ENCODE measurements at regions not wholly inside any gene's neighbourhood (a gene's known extent, or its start where the extent isn't known, plus 50 kb on each side); places are given as distances from the start of the nearest gene placed in this dataset.
"Not testable (repeated sequence)": the region's sequence is repeated elsewhere in the genome, so short reads cannot be mapped to it uniquely, and the experiment has no call there.

GRCh38 chr2:16059393-16060016 is 119.2 kb downstream of the MYCN start:
- Histone ChIP-seq H3K4me1 (ENCODE audit: insufficient read depth, low read length) (peaks cover 8% of the 10 kb centered on the region), H3K4me3 (ENCODE audit: low read length) (no peak overlapping the region), H3K9me3 (ENCODE audit: low read depth, low read length) (no peaks in the 10 kb centered on the region), H3K27me3 (ENCODE audit: insufficient read depth, low read length) (no peaks in the 10 kb centered on the region)

DNA sequence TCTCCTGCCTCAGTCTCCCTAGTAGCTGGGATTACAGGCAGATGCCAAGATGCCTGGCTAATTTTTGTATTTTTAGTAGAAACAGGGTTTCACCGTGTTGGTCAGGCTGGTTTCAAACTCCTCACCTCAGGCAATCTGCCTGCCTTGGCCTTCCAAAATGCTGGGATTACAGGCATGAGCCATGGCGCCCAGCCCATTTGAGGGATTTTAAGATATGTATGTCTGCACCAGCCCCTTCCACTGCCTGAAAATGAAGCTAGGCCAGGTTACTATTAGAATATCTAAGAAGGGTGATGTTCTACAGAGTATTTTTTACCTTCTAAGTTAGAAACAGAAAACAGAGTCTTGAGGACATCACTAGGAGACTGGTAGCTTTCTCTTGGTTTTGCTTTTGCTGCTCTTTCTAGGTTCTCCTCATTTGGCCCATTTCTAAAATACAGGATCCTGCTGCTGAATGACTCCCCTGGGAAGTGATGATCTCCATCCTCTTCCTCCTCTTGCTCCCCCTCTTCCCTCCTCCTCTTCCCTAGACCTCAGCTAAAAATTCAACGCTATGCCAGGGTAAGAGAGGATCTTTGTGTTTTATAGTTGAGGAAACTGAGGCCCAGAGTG is 118.5 kb downstream of the MYCN start:
- Histone ChIP-seq H3K4me3 (ENCODE audit: low read length) (no peak overlapping the region), H3K27me3 (ENCODE audit: insufficient read depth, low read length) (no peaks in the 10 kb centered on the region), H3K4me1 (ENCODE audit: insufficient read depth, low read length) (peaks cover 8% of the 10 kb centered on the region), H3K9me3 (ENCODE audit: low read depth, low read length) (no peaks in the 10 kb centered on the region)

- no peaks in the 10 kb centered on the region for H3K9me3 ChIP-seq (ENCODE audit: low read depth, low read length)
- peaks cover 8% of the 10 kb centered on the region for H3K4me1 ChIP-seq (ENCODE audit: insufficient read depth, low read length)
- no peaks in the 10 kb centered on the region for H3K27me3 ChIP-seq (ENCODE audit: insufficient read depth, low read length)
- H3K4me3 ChIP-seq (ENCODE audit: low read length) = no peak overlapping the region
These were observed 117.9 kb downstream of the MYCN start for GRCh38 chr2:16058256-16058655.

DNA sequence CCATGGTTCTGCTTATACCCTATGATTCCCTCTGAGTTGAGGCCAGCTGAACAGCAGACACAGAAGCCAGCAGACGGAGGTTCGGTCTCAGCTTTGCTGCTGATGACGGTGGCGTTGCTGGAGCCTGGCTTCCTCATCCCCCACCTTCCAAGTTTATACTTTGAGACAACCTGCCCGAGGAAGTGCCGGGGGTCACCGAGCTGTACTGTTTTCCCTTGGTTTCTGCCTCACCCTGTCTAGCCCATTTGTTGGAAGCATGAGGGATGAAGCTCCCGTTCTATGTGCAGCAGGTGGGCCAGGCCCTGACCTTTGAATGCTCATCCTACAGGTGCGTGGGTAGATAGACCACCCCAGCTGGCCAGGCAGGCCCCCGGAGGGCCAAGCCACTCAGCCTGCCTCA is 117.3 kb downstream of the MYCN start:
- H3K4me1 ChIP-seq (ENCODE audit: insufficient read depth, low read length) = peaks cover 8% of the 10 kb centered on the region
- no peak overlapping the region for H3K4me3 ChIP-seq (ENCODE audit: low read length)
- H3K9me3 ChIP-seq (ENCODE audit: low read depth, low read length) = no peaks in the 10 kb centered on the region
- no peaks in the 10 kb centered on the region for H3K27me3 ChIP-seq (ENCODE audit: insufficient read depth, low read length)

DNA sequence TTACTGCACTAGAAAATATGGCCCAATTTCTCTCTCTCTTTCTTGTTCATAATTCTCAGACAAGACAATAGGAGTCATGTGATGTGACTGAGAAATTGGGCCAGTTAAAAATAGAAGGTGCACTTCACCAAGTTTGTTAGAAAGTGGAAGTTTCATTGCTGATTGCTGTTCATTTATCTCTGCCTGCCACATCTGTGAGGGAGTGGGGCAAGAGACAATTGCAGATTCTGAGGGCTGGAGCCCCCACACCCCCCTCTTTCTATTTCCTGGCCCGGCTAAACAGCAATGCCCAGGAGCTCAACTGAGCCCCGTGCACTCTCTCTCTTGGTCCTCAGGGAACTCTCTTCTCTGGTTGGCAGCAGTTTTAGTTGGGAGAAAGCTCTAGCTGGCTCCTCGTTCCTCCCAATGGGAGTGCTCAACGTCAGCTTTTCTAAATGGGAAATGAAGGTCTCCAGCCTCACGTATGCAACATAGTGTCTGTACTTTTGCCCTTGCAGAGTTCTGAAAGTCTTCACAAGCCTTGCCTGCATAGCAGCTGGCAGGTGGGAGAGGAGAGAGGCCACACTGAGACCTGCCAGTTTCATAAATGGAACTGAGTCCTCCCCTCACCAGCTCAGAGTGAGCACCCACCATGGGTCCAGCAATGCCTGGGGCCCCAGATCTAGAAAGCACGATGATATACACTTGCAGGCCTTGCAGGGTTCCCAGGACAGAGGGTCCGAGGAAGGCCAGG is 115.7 kb downstream of the MYCN start:
- Histone ChIP-seq H3K27me3 (ENCODE audit: insufficient read depth, low read length) (no peaks in the 10 kb centered on the region), H3K4me3 (ENCODE audit: low read length) (no peak overlapping the region), H3K9me3 (ENCODE audit: low read depth, low read length) (no peaks in the 10 kb centered on the region), H3K4me1 (ENCODE audit: insufficient read depth, low read length) (peaks cover 8% of the 10 kb centered on the region)

- H3K4me3 ChIP-seq (ENCODE audit: low read length) = no peak overlapping the region
- H3K9me3 ChIP-seq (ENCODE audit: low read depth, low read length) = no peaks in the 10 kb centered on the region
- no peaks in the 10 kb centered on the region for H3K27me3 ChIP-seq (ENCODE audit: insufficient read depth, low read length)
- peaks cover 8% of the 10 kb centered on the region for H3K4me1 ChIP-seq (ENCODE audit: insufficient read depth, low read length)
These were observed 113.3 kb downstream of the MYCN start for GRCh38 chr2:16053437-16054257.

- not testable (repeated sequence) for H3K4me1 ChIP-seq (ENCODE audit: insufficient read depth, low read length); H3K27me3 ChIP-seq (ENCODE audit: insufficient read depth, low read length); H3K9me3 ChIP-seq (ENCODE audit: low read depth, low read length); H3K4me3 ChIP-seq (ENCODE audit: low read length)
These were observed 112.3 kb downstream of the MYCN start for GRCh38 chr2:16052571-16053052.

DNA sequence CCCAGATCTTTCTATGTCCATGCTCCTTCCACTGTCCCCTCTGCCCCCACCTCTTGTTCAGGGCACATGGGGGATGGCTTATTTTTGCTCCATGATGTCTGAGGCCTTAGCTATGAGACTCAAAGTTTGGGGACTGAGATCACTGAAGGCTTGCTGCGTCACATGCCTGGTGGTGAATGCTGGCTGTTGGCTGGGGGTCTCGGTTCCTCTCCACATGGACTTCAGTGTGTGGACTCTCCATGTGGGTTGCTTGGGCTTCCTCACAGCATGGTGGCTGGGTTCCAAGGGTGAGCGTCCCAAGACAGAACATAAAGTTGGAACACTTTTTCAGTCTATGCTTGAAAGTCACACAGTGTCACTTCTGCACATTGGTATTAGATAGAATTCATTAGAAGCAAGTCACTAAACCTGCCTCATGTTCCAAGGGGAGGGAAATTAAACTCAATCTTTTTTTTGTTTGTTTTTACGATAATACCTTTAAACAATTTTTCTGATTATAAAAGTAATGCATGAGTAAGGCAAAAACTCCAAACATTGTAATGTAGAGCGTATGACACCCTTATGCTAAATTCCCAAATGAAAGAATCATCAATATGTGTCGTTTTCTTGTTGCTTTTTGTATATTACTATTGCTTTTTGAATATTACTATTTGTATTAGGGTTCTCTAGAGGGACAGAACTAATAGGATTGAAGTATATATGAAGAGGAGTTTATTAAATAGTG is 111.7 kb downstream of the MYCN start:
- H3K4me1 ChIP-seq (ENCODE audit: insufficient read depth, low read length) = peaks cover 8% of the 10 kb centered on the region
- no peaks in the 10 kb centered on the region for H3K9me3 ChIP-seq (ENCODE audit: low read depth, low read length)
- no peak overlapping the region for H3K4me3 ChIP-seq (ENCODE audit: low read length)
- no peaks in the 10 kb centered on the region for H3K27me3 ChIP-seq (ENCODE audit: insufficient read depth, low read length)

DNA sequence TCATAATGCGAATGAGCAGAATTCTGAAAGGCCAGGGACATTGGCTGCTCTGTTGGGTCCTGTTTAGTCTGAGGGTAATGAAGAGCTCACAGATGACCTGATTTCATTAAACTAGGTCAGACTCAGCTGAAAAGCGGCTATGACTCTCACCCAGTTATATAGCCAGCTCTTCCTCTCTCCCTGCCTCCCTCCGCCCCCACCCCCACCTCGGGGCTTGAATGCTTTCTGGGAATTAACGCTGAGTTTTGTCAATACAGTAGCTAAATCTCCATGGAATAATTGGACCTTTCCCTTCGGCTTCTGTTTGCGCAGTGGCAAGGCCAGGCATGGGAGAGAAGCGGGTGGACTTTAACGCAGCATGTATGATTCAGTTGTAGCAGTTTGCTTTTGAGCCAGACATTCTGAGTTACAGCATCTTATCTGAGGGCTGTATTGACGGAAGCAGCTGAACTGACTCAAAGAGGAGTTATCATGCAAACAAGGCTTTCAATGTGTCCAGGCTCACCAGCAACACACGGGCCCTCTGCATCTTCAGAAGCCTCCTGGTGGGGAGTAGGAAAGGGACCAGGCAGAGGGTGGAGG is 110.6 kb downstream of the MYCN start:
- Histone ChIP-seq H3K4me3 (ENCODE audit: low read length) (no peak overlapping the region), H3K9me3 (ENCODE audit: low read depth, low read length) (no peaks in the 10 kb centered on the region), H3K4me1 (ENCODE audit: insufficient read depth, low read length) (peaks cover 4% of the 10 kb centered on the region), H3K27me3 (ENCODE audit: insufficient read depth, low read length) (no peaks in the 10 kb centered on the region)

GRCh38 chr2:16050261-16050907 is 110.0 kb downstream of the MYCN start:
- no peaks in the 10 kb centered on the region for H3K27me3 ChIP-seq (ENCODE audit: insufficient read depth, low read length)

DNA sequence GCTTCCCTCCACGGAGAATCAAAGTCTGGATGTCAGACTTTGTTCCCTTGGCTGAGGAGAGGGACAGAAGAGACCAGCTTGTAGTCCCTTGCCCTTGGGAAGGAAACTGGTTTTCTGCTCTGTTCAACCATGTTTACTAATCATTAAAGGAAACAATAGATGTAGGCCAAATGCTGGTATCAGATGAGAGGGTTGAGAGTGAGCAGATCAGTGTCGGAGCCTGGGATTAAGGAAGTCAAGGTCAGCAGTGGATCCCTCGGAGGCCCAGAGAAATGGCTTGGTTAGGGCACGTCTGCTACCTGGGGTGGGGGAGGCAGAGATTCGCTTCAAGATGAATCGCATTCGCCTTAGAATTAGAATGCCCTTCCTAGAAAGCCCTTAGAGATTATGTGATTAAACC is 109.1 kb downstream of the MYCN start:
- no peak overlapping the region for H3K4me3 ChIP-seq (ENCODE audit: low read length)
- H3K27me3 ChIP-seq (ENCODE audit: insufficient read depth, low read length) = no peaks in the 10 kb centered on the region
- no peaks in the 10 kb centered on the region for H3K9me3 ChIP-seq (ENCODE audit: low read depth, low read length)
- no peaks in the 10 kb centered on the region for H3K4me1 ChIP-seq (ENCODE audit: insufficient read depth, low read length)

More at GRCh38 chr2:16050261-16050907, 110.0 kb downstream of the MYCN start:
- no peaks in the 10 kb centered on the region for H3K9me3 ChIP-seq (ENCODE audit: low read depth, low read length)
- H3K4me1 ChIP-seq (ENCODE audit: insufficient read depth, low read length) = no peaks in the 10 kb centered on the region
- H3K4me3 ChIP-seq (ENCODE audit: low read length) = no peak overlapping the region

- Histone ChIP-seq H3K27me3 (ENCODE audit: insufficient read depth, low read length) (no peaks in the 10 kb centered on the region), H3K4me1 (ENCODE audit: insufficient read depth, low read length) (no peaks in the 10 kb centered on the region), H3K9me3 (ENCODE audit: low read depth, low read length) (no peaks in the 10 kb centered on the region), H3K4me3 (ENCODE audit: low read length) (no peak overlapping the region)
These were observed 108.1 kb downstream of the MYCN start for GRCh38 chr2:16048466-16048865.

GRCh38 chr2:16047701-16048100 is 107.4 kb downstream of the MYCN start:
- Histone ChIP-seq H3K9me3 (ENCODE audit: low read depth, low read length) (no peaks in the 10 kb centered on the region), H3K4me1 (ENCODE audit: insufficient read depth, low read length) (no peaks in the 10 kb centered on the region), H3K4me3 (ENCODE audit: low read length) (no peak overlapping the region), H3K27me3 (ENCODE audit: insufficient read depth, low read length) (no peaks in the 10 kb centered on the region)

GRCh38 chr2:16046649-16047048 is 106.3 kb downstream of the MYCN start:
- H3K4me1 ChIP-seq (ENCODE audit: insufficient read depth, low read length) = no peaks in the 10 kb centered on the region
- H3K27me3 ChIP-seq (ENCODE audit: insufficient read depth, low read length) = no peaks in the 10 kb centered on the region
- no peaks in the 10 kb centered on the region for H3K9me3 ChIP-seq (ENCODE audit: low read depth, low read length)
- no peak overlapping the region for H3K4me3 ChIP-seq (ENCODE audit: low read length)
